Left lung (tissue), 4 donors: ENCODE measurements at regions not wholly inside any gene's neighbourhood (a gene's known extent, or its start where the extent isn't known, plus 50 kb on each side); places are given as distances from the start of the nearest gene placed in this dataset.

Experiments
- ATAC-seq: fragments of 200-7000 bp; cut with Tn5 transposase; one replicate; pipeline ENCODE4 v1.9.1; 2020; ENCODE audit warnings: moderate library complexity
- DNase-seq, 4 donors: peaks; one replicate each; pipeline ENCODE4 v3.0.0-alpha.2; 2013 to 2020
- H3K27ac ChIP-seq, 2 donors: fragments of 200-600 bp; sonication (generic) in 1 of 2; one replicate each; pipeline versions ENCODE4 v1.5.0 to v1.8.0; 2020 to 2021
- H3K27me3 ChIP-seq, 2 donors: fragments of 200-600 bp; sonication (generic) in 1 of 2; one replicate each; pipeline versions ENCODE4 v1.5.0 to v1.8.0; 2020 to 2021
- H3K36me3 ChIP-seq, 2 donors: fragments of 200-600 bp; sonication (generic) in 1 of 2; one replicate each; pipeline versions ENCODE4 v1.5.0 to v1.8.0; 2020 to 2021
- H3K4me1 ChIP-seq, 2 donors: fragments of 200-600 bp; one replicate each; pipeline ENCODE4 v1.8.0; 2021
- H3K4me3 ChIP-seq, 2 donors: fragments of 200-600 bp; sonication (generic) in 1 of 2; one replicate each; pipeline versions ENCODE4 v1.5.0 to v1.8.0; 2020 to 2021; ENCODE audit warnings: mild to moderate bottlenecking in 1 of 2
- H3K9me3 ChIP-seq, 2 donors: fragments of 200-600 bp; sonication (generic) in 1 of 2; one replicate each; pipeline versions ENCODE4 v1.5.0 to v1.8.0; 2020 to 2021
- intact Hi-C, 2 donors: fragments of 100-400 bp; cut with DNase I; formaldehyde crosslinking; loops; one replicate each; pipeline versions ENCODE4 v1.11.2 to v1.14.2; 2022
- TF ChIP-seq, protein P1 (sequence below), 2 donors: fragments of 200-600 bp; sonication (generic) in 1 of 2; IDR thresholded peaks; one replicate each; pipeline versions ENCODE4 v1.5.0 to v1.8.0; 2021; ENCODE audit warnings: antibody characterized with exemption in 2 of 2
- donor health status: DM: no; HTN: yes; CAD: no.
- donor health status: DM: no; HTN: no; CAD: no.

DNA sequence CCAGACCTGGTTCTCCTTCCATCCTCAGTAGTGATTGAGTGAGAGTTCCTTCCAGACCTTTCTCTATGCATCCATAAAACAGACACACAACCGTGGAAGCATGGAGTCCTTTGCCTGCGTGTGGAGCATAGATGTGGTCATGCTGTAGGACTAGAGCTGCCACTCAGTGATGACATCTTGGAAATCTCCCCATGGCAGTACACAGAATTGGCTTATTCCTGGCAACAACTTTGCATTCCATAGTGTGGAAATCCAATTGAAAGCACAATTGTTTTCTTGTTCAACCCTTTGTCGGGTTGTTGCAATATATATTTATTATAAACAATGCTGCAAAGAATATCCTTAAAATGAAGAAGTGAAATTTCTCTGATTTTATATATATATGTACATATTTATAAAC lies 547.8 kb downstream of the CDH26 start:
- H3K4me1 ChIP-seq: no peaks in the 10 kb centered on the region
- no peaks in the 10 kb centered on the region for H3K36me3 ChIP-seq
- no peaks in the 10 kb centered on the region for H3K27me3 ChIP-seq
- ATAC-seq (no peak), DNase-seq (no peak)
- intact Hi-C loops: no loop called here
- H3K9me3 ChIP-seq: no peaks in the 10 kb centered on the region
- H3K27ac ChIP-seq: no peak overlapping the region
- no peak overlapping the region for H3K4me3 ChIP-seq
- TF ChIP-seq, protein P1, sequence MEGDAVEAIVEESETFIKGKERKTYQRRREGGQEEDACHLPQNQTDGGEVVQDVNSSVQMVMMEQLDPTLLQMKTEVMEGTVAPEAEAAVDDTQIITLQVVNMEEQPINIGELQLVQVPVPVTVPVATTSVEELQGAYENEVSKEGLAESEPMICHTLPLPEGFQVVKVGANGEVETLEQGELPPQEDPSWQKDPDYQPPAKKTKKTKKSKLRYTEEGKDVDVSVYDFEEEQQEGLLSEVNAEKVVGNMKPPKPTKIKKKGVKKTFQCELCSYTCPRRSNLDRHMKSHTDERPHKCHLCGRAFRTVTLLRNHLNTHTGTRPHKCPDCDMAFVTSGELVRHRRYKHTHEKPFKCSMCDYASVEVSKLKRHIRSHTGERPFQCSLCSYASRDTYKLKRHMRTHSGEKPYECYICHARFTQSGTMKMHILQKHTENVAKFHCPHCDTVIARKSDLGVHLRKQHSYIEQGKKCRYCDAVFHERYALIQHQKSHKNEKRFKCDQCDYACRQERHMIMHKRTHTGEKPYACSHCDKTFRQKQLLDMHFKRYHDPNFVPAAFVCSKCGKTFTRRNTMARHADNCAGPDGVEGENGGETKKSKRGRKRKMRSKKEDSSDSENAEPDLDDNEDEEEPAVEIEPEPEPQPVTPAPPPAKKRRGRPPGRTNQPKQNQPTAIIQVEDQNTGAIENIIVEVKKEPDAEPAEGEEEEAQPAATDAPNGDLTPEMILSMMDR (IDR thresholded peaks at IDR 0.05): no peak

DNA sequence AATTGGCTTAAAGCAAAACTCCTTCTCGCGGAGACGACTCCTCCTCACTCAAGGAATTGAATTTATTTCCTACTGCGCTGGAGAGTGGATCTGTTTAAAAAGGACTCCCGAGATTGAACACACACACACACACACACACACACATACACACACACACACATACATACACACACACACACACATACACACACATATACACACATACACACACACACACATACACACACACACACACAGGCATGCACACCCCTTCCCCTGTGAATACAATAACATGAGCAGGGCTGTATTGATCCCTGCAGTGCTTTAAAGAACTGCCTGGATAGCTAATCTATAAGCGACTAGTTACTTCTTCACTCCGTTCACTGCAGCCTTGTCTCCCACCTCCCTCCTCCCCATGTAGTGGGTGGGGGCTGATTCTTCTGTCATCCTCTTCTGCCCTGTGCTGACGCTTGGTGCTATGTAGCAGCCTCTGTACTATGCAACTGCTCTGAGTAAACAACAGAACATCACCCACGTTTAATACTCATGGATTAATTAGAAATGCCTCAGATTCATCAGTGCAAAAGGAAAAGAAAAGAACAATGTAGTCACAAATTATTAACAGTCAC lies 549.0 kb downstream of the CDH26 start:
- Histone ChIP-seq H3K27ac (no peak overlapping the region), H3K4me1 (no peaks in the 10 kb centered on the region), H3K36me3 (no peaks in the 10 kb centered on the region), H3K4me3 (no peak overlapping the region), H3K27me3 (no peaks in the 10 kb centered on the region), H3K9me3 (no peaks in the 10 kb centered on the region)
- TF ChIP-seq, protein P1 (IDR thresholded peaks at IDR 0.05): no peak
- intact Hi-C loops: no loop called here
- ATAC-seq (no peak), DNase-seq (no peak)

DNA sequence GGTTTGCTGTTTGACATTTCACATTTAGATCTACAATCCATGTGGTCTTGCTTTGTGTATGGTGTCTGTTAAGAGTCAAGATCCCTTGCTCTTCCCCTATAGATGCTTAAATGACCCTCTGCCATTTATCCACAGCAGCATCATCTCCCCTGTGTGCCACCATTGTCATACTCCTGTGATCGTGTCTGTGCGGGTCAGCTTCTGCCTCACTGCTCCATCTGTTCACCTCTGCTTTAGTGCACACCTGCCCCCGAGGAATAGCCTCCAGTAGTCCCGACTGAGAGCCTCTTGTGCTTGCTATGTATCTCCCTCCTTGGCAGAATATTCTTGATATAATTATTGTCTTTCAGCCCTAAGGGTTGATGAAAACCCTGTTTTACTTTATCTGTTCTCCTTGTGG lies 551.2 kb downstream of the CDH26 start:
- TF ChIP-seq, protein P1 (IDR thresholded peaks at IDR 0.05): no peak
- H3K9me3 ChIP-seq: peaks cover 0 to 6% of the 10 kb centered on the region in 2 donors
- no peaks in the 10 kb centered on the region for H3K4me1 ChIP-seq
- no peak overlapping the region for H3K4me3 ChIP-seq
- ATAC-seq (no peak), DNase-seq (no peak)
- H3K36me3 ChIP-seq: no peaks in the 10 kb centered on the region
- no peaks in the 10 kb centered on the region for H3K27me3 ChIP-seq
- no peak overlapping the region for H3K27ac ChIP-seq
- intact Hi-C loops: no loop called here

DNA sequence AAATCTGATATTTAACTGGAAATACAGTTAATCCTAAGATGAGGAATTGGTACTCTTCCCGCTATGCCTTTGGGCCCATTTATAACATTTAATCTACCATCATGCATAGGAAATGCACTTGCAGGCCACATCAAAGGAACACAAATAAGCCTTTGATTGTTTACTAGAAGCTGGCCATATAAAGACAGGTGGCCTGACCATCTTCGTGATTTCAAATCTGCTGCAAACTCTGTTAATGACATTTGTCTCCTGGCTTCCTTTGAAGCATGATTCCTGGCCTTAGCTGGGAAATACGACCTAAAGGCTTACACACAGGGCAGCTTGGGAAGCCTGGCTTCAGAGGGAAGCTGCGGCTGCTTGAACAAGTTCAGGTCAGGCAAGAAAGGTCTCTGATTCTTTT lies 552.1 kb downstream of the CDH26 start:
- Histone ChIP-seq H3K4me1 (no peaks in the 10 kb centered on the region), H3K36me3 (no peaks in the 10 kb centered on the region), H3K27ac (no peak overlapping the region), H3K4me3 (no peak overlapping the region), H3K9me3 (peaks cover 0 to 6% of the 10 kb centered on the region in 2 donors), H3K27me3 (no peaks in the 10 kb centered on the region)
- ATAC-seq: no peak
- no peak for DNase-seq
- TF ChIP-seq, protein P1 (IDR thresholded peaks at IDR 0.05): no peak
- intact Hi-C loops: no loop called here

DNA sequence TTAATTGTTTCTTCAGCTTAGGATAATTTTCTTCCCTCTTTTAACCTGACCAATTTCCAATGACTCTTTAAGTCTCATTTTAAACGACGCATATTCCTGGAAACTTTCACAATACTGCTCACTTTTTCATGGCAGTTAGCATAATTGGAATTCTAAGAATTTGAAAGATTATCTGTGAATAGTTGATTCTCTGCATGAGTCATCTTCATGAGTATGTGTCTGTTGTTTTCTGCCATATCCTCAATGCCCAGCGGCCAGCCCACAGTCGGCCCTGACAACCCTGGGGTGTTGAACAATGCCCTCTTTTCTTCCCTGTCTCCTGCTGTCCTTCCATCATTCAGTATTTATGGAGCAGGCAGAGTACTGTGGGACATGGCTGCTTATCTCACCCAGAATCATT lies 554.2 kb downstream of the CDH26 start:
- intact Hi-C loops: no loop called here
- Histone ChIP-seq H3K4me3 (no peak overlapping the region), H3K36me3 (no peaks in the 10 kb centered on the region), H3K4me1 (no peaks in the 10 kb centered on the region), H3K27me3 (no peaks in the 10 kb centered on the region), H3K9me3 (peaks cover 0 to 6% of the 10 kb centered on the region in 2 donors), H3K27ac (no peak overlapping the region)
- DNase-seq (peak in 2 of 4 donors; percentile 45 to 62), ATAC-seq (no peak)
- TF ChIP-seq, protein P1 (IDR thresholded peaks at IDR 0.05): no peak
